GM19023 (cell line): ENCODE measurements at regions not wholly inside any gene's neighbourhood (a gene's known extent, or its start where the extent isn't known, plus 50 kb on each side); places are given as distances from the start of the nearest gene placed in this dataset.
"Not testable (repeated sequence)": the region's sequence is repeated elsewhere in the genome, so short reads cannot be mapped to it uniquely, and the experiment has no call there.

Experiments
- ATAC-seq: cut with Tn5 transposase; IDR thresholded peaks from one replicate; pipeline ENCODE4 v1.9.1; 2021; ENCODE audit warnings: mild to moderate bottlenecking, moderate library complexity; ENCODE audit not compliant: unreplicated experiment

GRCh38 chr1:245031041-245031440, 123.7 kb upstream of the KIF26B start:
- no peak for ATAC-seq

DNA sequence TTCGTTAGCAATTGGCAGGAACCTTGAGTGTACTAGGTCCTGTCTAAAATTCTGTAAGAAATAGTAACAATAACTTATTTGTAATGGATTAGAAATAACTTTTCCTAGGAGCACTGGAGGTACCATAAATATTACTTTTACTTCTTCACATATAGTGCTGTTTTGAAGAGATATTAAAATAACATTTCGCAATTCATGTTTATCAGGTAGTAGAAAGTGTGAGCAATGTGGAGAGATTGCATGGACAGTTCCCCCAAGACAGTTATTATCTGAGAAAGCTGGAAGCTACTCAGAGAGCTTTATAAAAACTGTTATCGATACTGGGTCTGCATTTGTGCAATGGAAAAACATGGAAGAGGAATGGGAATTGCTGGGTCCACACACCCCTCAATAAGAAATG, 128.5 kb upstream of the KIF26B start:
- ATAC-seq = no peak

- no peak for ATAC-seq
These were observed 129.3 kb upstream of the KIF26B start for GRCh38 chr1:245025525-245025924.

DNA sequence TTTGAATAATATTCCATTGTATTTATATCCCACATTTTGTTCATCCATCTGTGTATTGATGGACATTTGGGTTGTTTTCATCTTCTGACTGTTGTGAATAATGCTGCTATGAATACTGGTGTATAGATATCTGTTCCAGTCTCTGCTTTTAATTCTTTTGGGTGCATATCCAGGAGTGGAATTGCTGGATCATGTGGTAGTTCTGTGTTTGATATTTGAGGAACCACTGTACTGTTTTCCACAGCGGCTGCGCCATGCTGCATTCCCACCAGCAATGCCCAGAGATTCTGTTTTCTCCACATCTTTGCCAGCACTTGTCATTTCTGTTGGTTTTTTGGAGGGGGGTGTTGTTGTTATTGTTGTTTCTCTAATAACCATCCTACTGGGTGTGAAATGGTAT, 131.6 kb upstream of the KIF26B start:
- ATAC-seq = no peak

DNA sequence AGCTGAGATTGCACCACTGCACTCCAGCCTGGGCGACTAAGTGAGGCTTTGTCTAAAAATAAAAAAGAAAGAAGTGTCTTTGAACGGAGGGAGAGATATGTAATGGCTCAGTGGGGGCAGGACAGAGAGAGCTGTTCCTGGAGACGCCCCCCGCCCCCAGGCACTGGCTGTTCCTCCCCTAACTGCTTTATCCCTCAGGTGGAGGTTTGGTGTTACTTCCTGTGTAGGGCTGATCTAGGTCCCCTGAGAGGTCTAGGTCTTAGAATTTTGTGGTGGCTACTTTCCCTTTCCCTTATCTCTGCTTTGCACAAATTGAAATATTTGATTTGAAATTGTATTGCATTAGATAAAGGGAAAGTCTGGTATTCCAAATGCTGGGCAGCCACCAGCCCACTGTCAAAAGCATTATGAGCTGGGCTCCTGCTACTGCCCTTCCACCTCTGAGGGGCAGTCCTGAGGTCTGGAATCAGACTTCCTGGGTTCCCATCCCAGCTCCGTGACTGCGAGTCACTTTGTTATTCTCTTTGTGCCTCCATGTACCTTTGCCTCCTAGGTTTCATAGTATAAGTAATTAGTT, 134.8 kb upstream of the KIF26B start:
- no peak for ATAC-seq

GRCh38 chr1:245016700-245017099, 138.1 kb upstream of the KIF26B start:
- ATAC-seq = no peak

DNA sequence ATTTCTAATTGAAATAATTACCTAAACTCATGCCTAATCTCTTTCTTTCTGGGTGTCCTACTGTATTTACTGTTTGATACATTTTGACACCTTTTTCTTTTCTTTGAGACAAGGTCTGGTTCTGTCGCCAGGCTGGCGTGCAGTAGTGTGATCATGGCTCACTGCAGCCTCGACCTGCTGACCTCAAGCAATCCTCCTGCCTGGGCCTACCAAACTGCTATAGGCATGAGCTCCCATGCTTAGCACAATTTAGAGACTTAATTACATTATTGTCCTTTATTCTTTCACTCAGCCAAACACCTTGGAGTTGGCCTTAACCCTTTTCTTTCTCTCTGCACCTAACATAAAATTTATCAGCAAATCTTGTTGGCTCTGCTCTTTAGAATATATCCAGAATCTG, 139.8 kb upstream of the KIF26B start:
- no peak for ATAC-seq

DNA sequence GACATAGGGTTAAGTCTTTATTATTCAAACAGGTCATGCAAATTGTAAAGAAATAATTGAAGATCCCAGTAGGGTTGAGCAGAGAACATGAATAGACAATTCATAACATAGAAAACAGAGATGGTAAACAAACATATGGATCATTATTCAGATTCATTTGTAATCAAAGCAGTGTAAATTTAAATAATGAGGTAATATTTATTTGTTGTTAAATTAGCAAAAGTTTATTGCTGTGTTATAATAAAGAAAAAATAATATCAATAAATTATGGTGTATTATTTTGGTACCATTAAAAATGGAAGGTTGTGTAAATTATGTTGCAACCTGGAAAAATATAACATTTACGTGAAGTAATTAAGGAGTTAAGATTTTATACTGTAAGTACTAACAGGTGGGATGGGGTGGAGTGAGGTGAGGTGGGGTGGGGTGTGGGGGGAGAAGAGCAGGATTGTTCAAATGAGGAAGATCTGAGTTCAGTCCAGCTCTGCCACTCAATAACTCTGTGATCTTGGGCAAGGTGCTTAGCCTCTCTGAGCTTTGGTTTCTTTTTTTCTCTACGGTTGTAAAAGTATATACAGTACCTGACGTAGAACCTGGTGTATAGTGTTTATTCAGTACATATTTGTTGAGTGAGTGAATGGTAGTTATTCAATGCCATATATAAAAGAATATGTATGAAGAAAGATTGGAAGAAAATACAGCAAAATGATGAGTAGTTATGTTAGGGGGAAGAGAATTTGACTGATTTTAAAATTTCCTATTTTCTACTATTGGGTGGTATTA, 140.3 kb upstream of the KIF26B start:
- no peak for ATAC-seq

DNA sequence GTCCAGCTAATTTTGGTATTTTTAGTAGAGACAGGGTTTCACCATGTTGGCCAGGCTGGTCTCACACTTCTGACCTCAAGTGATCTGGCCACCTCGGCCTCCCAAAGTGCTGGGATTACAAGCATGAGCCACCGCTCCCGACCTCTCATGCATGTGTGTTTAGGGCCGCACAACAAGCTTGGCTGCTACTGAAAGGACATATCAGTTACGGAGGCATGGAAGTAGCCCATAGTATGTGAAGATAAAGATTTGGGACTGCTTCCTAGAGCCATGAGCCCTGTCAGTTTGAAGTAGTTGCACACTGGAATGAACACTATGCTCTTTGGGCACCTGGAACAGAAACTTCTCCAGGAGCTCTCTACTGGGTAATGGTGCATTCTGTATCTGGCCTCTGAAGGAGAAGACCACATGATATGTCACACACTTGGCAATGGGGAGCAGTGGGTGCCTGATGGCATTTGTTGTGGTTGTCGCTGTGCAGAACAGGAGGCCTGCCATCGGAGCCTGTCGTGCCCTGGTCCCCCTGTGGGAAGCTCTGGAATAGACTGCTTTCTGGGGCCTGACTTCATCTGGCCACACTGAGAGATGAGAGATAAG, 144.7 kb upstream of the KIF26B start:
- no peak for ATAC-seq

GRCh38 chr1:245008761-245009160, 144.4 kb upstream of the HNRNPU start:
- ATAC-seq = no peak

DNA sequence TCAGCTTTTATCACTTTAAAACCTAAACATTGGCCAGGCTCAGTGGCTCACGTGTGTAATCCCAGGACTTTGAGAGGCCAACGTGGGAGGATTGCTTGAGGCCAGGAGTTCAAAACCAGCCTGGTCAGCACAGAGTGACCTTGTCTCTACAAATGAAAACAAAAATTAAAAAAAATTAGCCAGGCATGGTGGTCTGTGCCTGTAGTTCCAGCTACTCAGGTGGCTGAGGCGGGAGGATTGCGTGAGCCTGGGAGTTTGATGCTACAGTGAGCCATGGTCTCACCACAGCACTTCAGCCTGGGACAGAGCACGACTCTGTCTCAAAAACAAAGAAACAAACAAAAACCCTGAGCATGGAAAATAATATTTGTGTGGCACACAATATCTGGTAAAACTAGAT, 143.5 kb upstream of the HNRNPU start:
- ATAC-seq = no peak

GRCh38 chr1:245003246-245003645, 138.9 kb upstream of the HNRNPU start:
- no peak for ATAC-seq

GRCh38 chr1:245001252-245001651, 136.9 kb upstream of the HNRNPU start:
- no peak for ATAC-seq

DNA sequence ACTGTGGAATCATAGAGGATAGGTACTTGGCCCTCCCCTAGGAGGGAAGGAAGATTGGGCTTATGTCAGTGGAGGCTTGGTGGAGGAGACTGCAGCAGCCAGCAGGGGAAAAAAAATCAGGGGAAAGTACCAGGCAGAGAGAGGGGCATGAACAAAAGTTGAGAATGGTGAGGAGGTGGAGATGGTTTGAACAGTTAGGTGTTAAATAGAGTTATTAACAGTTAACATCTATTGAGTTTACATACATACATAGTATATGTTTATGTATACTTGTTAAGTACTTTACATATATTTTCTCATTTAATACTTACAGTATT, 136.5 kb upstream of the HNRNPU start:
- no peak for ATAC-seq

GRCh38 chr1:244999644-245000043, 135.3 kb upstream of the HNRNPU start:
- not testable (repeated sequence) for ATAC-seq

GRCh38 chr1:244998717-244999346, 134.5 kb upstream of the HNRNPU start:
- ATAC-seq = no peak

DNA sequence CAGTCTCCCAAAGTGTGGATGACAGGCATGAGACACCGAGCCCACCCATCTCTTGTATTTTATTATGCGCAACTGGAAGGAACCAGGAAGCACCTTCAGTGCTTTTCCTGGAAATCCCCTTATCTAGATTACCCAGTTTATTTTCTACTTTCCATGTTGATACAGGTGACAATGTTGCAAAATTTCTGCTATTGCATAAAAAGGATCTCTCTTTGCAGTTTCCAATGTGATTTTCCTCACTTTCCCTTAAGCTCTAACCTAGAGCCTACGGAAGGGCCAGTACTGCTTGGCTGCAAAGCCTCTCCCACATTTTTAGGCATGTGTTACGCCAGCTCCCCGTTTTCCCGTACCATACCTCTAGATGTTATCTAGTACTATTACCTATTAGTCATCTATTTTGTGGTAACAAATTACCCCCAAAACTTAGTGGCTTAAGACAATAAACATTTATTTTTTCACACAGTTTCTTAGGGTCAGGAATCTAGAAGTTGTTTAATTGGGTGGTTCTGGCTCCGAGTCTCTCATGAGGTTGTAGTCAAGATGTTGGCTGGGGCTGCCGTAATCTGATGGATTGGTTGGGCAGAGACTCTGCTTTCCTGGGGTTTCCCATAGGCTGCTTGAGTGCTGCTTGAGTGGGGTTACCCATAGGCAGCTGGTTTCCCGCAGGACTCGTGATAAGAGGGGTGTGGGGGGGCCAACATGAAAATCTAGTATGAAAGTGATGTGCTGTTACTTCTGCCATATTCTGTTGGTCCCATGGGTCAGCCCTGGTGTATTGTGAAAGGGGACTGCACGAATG, 131.5 kb upstream of the HNRNPU start:
- no peak for ATAC-seq

DNA sequence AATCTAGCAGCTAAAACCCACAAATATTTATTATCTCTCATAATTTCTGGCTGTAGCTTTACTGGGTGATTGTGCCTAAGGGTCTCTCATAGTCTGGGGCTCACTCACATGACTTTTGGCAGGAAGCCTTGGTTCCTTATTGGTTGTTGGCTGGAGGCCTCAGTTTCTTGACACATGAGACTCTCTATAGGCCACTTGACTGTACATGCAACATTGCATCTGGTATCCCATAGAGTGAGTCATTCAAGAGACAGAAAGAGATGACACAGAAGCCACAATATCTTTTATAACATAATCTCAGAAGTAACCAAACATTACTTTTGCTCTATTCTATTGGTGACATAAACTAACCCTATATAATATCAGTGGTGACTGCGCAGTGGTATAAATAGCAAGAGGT, 128.5 kb upstream of the HNRNPU start:
- ATAC-seq = no peak

- no peak for ATAC-seq
These were observed 125.5 kb upstream of the HNRNPU start for GRCh38 chr1:244989813-244990212.

- no peak for ATAC-seq
These were observed 124.2 kb upstream of the HNRNPU start for GRCh38 chr1:244988521-244988920.

DNA sequence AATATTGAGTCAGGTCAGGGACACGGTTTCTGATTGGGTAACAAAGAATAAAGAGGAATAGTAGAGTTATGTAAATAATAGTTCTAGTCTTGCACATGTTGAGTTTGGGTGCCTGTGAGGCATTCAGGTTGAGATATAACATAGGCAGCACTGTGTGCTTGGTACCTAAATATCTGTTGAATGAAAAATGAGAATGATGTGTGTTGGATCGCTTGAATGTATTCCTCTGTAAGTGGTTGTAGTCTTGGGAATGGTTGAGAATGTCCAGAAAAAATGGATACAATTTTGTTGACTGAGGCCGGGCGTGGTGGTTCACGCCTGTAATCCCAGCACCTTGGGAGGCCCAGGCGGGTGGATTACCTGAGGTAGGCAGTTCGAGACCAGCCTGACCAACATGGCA, 116.3 kb upstream of the HNRNPU start:
- no peak for ATAC-seq
